HG03342 (cell line): ENCODE measurements at regions not wholly inside any gene's neighbourhood (a gene's known extent, or its start where the extent isn't known, plus 50 kb on each side); places are given as distances from the start of the nearest gene placed in this dataset.
"Not testable (repeated sequence)": the region's sequence is repeated elsewhere in the genome, so short reads cannot be mapped to it uniquely, and the experiment has no call there.

Source experiments
- ATAC-seq: cut with Tn5 transposase; IDR thresholded peaks from one replicate; pipeline ENCODE4 v1.9.1; 2021; ENCODE audit warnings: mild to moderate bottlenecking, moderate library complexity; ENCODE audit not compliant: unreplicated experiment

DNA sequence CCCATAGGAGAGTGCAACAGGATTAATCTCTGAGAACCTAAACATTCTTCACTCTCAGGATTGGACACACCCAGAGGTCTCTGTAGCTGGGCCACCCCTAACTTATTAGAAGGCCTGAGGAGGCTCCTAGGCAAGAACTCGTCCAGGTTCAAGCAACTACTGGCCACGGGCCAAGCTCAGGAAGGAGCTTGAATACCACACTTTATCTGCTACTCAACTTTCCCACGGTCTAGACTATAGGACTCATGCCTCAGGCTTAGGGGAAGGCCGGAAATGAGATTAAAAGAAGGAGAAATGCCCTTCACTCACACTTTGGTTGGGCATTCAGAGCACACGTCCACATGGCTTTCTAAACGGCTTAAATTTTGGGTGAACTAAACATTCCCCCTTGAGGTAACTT is 142.8 kb upstream of the PHYHIPL start:
- ATAC-seq, result no peak

DNA sequence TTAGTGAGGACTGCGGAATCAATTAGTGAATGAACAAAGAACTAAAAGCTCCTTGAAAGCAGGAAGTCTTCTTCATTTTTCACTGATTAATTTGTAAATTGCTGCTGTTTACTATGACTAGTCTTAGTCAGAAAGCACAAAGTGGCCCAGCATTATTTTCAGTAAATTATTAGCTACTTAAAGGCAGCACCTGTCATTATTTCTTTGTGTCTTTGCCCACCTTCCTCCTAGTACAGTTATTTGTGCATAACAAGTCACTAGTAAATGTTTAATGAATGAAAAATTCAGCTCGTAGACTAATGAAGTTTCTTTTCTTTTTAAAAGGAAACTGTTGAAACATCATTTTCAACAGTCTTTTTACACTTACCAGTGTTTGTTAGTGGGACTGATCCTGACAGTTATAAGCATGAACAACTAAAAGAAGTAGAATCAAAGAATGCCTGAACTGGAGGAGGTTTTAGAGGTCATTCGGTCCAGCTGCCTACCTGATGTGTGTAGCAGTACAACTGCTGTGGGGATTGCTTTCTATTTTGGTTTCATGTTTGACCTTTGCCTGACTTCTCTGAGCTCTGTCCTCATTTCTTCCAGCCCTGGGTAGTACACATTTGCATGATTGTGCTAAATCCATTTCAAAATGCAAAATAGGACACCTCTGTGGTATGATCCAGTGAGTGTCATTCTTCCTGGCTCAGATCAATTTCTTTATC is 140.0 kb upstream of the PHYHIPL start:
- peak; percentile 99 for ATAC-seq

DNA sequence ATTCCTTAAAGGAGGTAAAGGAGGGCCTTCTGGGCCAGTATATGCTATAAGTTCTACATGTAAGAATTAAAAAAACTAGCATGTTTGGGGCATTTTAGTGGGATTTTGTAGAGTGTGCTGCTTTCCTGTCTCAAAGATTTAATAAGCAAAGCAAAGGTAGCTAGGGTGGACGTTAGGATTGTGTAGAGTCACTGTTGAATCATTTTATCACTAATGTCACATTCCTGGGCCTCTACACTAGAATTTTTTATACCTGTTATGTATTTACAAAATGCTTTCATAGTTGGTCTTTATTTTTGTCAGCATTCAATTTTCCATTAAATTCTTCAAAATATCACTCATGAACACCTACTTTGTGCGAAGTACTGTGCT is 139.4 kb upstream of the PHYHIPL start:
- ATAC-seq, result no peak

DNA sequence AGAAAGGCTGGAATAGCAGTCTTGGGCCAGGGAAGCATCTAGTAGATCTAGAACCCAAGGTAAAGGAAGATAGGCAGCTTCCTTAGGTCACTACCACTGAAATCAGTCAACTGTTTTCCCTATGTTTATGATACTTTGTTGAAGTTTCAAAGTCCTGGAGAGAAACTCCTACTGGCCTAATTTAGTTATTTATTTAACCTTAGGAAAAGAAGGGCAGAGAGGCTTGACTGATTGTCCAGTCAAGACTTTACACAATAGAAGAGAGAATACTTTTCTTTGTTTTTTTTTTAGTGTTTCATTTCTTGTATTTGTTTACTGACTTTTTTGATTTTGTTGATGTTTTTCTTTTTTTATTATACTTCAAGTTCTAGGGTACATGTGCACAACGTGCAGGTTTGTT is 138.9 kb upstream of the PHYHIPL start:
- ATAC-seq, result no peak

DNA sequence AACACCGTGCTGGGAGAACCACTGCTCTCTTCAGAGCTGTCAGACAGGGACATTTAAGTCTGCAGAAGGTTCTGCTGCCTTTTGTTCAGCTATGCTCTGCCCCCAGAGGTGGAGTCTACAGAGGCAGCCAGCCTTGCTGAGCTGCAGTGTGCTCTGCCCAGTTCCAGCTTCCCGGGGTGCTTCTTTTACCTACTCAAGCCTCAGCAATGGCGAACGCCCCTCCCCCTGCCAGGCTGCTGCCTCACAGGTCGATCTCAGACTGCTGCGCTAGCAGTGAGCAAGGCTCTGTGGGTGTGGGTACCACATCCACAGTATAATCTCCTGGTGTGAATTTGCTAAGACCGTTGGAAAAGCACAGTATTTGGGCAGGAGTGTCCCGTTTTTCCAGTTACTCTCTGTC is 133.1 kb upstream of the PHYHIPL start:
- ATAC-seq, result not testable (repeated sequence)

DNA sequence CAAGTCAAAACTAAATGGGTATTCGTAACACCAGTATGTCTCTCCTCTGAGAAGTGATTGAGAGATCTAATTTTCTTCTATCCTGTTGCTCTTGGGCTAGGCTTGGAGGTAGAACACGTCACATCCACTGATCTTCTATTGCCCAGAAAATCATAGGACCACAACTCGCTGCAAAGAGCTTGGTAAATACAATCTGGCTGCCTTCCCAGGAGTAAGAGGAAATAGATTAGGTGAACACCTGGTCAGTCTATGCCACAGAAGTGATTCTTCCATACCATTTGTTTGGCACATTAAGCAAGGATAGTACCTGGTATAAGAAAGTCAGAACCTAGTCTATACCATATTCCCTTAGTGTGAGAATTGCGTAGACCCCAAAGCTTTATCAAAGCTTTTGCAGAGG is 129.3 kb upstream of the PHYHIPL start:
- ATAC-seq, result no peak

DNA sequence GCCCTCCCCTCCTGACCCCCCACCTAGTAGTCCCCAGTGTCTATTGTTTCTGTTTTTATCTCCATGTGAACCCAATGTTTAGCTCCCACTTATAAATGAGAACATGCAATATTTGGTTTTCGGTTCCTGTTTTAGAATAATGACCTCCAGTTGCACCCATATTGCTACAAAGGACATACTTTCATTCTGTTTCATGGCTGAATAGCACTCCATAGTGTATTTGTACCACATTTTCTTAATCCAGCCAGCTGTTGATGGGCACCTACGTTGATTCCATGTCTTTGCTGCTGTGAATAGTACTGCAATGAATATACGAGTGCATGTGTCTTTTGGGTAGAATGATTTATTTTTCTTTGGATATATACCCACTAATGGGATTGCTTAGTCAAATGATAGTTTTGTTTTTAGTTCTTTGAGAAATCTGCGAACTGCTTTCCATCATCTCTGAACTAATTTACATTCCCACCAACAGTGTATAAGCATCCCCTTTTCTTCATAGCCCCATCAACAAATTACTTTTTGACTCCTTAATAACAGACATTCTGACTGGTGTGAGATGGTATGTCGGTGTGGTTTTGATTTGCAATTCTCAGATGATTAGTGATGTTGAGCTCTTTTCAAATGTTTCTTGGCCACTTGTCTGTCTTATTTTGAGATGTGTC is 128.4 kb upstream of the PHYHIPL start:
- peak; percentile 94 for ATAC-seq

DNA sequence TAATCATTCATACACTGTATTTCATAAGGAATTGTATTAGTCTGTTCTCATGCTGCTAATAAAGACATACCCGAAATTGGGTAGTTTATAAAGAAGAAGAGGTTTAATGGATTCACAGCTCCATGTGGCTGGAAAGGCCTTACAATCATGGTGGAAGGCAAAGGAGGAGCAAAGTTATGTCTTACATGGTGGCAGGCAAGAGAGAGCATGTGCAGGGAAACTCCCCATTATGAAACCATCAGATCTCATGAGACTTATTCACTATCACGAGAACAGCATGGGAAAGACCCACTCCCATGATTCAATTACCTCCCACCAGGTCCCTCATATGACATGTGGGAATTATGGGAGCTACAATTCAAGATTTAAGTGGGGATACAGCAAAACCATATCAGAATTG is 122.9 kb upstream of the PHYHIPL start:
- not testable (repeated sequence) for ATAC-seq

DNA sequence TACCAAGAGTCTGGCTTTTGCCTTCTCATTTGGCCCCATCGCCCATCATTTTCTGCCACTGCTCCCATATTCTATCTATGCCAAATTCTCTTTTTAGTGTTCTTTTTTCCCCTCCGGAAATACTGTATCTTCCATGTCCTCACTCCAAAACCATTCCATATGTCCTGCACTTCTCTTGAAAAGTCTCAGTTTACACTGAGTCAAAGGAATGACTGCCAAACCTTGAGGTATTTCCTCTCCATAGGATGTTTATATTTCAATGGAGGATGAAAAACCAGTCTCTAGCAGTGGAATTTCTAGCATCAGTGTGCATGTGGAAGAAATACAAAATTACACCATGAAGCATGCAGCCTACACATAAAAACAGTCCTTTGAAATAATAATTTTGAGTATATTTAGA is 121.4 kb upstream of the PHYHIPL start:
- no peak for ATAC-seq

DNA sequence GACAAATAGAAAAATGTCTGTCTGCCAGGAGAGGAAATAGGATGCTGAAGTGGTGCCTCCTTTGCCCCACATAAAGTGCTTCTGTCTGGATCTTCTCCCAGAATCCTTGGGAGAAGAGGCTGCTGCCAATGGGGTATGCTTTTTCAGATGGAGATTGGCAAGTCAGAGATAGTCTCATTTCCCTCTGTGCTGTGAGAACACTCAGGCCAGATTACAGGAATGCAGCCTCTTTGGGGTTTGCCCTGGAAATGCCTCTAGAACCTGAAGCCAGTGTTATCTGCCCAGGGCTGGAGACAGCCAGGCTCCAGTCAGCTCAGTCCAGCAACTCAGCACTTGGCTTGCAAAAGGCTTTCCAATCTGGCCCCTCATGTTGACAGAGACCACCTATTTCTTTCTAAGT is 119.1 kb upstream of the PHYHIPL start:
- no peak for ATAC-seq

DNA sequence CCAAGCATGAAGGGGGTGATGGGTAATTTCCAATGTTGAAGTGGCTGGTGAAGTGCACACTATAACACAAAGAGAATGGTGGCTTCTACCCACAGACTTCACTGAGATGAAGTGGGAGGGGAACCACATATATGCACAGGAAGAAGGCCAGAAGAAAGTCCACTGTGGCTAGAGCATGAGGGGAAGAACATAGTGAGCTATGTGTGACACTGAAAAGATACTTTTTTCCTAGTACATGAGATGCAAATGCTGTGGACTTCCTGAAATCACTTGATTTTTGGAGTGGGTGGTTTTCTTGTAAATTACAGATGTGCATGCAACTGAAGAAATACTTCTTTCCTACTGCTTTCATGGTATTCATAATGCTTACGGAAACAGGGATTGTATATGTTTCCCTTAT is 115.6 kb upstream of the PHYHIPL start:
- peak; percentile 67 for ATAC-seq

DNA sequence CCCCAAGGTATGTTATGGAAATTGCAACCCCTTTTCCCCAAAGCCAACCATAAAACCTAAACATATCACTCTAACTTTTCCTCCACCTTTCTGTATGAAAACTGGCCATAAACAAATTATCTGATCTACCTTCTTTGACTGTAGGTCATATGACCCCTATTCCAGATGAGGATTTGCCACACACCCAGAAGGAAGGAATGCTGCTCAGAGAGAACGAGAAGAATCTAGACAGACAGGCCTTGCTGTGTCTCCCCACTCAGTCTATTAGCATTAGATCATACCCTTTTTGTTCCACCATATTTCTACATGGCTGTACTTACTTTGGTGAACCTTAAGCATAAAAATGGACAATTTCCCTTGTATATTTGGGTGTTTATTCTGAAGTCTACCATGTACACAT is 113.0 kb upstream of the PHYHIPL start:
- ATAC-seq, result no peak

DNA sequence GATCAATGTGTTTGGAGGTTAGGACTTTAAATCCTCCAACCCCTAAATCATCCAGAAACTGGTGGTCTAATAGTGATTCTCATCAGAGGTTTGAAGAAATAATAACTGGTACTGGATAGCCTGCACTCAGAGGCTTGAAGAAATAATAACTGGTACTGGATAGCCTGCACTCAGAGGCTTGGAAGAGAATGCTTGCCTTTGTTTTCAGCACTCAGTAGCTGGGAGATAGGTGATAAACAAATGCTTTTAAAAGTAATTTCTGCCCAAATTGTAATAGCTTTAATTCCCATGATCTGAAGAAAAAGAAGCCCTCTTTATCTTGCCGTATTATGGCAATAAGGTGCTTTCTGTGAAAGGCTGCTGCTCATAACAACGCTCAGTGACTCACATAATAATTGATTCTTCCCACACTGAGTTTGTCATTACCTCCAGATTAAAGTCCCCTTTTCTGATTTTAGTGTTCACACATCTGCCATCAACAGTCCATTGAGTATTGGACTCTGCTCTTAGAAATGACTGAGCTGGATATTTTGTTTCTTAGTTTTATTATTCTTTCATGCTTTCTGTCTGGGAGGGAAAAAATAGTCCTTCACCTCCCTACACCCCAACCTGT is 112.3 kb upstream of the PHYHIPL start:
- no peak for ATAC-seq

DNA sequence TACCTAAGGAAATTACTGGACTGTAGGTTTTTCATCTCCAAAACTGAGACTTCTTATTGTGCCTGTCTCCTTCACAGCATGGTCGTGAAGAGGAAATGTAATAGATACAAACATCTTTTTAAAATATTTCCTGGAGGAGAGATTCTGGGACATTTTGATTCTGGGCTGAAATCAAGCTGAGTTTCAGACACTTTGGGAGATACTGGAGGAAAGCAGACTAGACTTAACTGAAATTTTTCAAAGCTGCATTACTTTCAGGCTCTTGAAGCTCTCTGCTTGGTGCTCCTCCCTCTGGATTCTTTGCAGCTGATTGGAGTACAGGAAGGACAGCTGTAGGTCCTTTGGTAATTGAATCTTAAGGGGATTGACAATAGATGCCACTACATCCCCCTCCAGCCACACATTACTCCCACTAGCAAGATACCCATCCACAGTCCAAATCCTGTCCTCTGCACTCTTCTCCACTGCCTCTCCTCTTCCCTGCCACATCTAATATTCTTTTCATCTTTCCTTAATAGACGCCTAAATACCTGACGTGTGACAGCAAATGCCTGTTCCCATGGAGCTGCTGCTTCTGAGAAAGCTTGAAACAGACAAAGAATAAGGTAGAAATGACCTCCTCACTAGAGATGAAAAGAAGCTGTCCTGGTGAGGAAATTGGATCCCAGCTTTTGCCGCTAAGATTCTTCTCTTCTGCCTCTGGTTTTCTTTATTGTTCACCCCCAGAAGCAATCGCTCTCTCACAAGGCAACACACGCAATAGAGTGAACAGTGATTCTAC is 111.5 kb upstream of the PHYHIPL start:
- ATAC-seq, result no peak

DNA sequence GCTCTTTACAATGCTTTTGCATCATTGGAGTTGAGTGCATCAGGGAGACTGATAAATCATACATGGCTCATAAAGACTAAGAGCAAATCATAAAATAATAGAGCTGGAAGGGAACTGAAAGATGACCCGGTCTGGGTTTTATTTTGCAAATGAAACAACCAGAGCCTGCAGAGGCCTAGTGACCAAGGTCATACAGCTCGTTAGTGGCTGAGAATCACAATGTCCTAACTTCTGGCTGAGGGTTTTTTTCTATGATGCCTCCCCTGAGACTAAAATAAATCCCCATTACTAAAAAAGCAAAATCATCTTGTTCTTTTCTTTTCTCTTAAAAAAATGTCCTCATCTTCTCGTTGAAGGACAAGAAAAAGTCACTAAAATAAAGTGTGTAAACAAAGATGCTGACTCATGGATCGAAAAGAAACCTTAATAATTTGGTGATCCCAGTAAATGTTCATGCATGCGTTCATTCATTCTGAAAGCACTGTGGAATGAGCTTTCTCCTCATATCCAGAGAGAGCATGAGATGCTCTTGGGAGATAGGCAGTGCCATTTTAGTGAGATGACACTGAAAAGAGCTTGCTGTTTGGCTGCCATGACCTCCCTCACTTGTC is 107.8 kb upstream of the PHYHIPL start:
- ATAC-seq, result no peak

DNA sequence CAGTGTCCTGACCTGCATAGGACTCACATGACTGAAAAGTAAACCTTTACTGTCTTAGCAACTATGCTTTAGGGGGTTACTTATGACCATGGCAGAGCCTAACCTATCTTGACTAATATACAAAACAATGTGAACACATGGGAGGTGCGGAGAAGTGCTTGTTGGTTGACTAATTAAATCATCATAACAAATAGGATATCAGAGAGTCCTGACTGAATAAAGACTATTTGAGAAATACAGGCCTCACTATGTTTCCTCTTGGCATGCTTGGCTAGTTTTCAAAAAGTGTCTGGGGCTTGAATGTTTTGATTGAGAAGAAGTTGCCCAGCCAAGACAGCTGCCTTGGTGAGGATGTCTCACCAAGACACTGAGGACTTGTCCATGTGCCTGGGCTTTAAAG is 104.4 kb upstream of the PHYHIPL start:
- no peak for ATAC-seq

DNA sequence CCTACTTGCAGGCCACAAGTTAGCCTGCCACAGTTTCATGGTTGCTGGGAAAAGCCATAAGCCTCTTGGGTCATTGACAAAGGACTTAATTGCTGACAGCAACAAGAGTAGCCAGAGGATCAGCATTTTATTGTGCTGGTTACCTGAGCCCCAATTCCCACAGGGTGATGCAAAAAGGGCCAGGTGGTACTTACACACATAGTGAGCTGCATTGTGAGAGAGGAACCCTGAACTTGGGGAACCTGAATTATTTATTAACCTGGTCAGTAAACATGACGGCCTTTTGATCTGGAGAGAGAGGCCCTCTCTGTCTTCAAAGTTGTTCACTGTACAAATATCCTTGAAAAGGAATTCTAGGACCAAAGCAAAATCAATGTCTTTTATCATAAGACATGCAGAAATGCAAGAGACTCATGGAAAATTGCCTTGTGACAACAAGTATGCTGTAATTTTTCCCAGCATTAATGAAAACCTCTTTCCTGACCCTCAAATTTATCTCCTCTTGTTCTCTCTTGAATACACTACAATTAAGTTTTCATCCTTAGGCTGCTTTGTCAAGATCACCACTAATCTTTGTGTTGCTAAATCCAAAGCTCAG is 102.9 kb upstream of the PHYHIPL start:
- ATAC-seq, result no peak

DNA sequence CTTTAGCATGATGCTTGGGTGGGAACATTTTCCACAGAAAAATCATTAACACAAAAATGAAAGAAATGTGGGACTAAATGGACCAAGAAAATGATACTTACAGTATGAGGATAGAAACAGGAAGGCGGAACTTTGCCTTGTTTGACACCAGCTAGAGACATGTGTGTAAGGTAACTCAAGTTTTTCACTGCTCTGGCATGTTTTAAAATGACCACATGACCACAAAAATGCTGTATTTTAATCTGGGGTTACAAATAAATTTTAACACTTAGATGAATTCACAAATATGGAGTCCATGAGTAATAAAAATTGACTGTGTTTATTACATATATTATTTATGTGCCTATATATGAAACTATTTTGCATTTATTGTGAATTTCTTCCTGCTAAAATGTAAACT is 100.9 kb upstream of the PHYHIPL start:
- no peak for ATAC-seq

DNA sequence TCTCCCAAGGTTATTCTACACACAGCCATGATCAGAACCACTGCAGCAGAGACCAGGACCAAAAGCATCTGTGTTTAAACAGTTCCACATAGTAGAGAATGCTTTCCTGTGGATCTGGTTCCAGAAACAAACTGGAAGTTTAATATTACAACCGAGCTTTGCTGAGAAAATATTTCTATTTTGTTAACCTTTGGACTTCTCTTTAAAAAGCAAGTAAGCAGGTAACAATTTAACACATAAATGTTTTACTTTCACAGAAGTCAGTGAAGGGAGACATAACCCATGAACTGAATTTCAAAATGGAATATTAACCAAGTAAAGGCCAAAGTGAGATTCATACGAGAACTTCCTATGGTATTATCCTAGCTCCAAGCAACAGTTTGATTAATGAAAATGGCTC is 98.6 kb upstream of the PHYHIPL start:
- no peak for ATAC-seq

DNA sequence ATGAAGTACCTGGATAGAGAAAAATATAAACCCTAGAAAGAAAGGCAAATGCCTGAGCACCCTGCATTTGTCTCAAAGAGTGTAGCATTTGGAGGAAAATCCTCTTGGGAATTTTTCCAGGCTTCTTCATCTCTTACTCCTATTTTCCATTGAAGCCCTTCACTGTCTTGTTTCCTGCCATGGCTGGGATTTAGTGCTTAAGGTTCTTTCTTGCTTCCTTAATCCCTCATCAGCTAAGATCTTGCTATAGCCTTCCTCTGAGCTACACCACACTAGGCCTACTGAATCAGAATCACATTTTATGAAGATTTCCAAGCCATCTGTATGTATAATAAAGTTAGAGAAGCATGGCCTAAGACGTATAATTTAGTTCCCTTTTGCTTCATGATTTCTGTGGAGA is 97.5 kb upstream of the PHYHIPL start:
- ATAC-seq, result no peak
